ENCODE measurements at regions not wholly inside any gene's neighbourhood (a gene's known extent, or its start where the extent isn't known, plus 50 kb on each side); places are given as distances from the start of the nearest gene placed in this dataset.

GRCh38 chr12:67014642-67015041, 254.5 kb upstream of the CAND1 start:
- TF ChIP-seq POLR2A (IDR thresholded peaks at IDR 0.05): no peak
- TF ChIP-seq, protein P1, sequence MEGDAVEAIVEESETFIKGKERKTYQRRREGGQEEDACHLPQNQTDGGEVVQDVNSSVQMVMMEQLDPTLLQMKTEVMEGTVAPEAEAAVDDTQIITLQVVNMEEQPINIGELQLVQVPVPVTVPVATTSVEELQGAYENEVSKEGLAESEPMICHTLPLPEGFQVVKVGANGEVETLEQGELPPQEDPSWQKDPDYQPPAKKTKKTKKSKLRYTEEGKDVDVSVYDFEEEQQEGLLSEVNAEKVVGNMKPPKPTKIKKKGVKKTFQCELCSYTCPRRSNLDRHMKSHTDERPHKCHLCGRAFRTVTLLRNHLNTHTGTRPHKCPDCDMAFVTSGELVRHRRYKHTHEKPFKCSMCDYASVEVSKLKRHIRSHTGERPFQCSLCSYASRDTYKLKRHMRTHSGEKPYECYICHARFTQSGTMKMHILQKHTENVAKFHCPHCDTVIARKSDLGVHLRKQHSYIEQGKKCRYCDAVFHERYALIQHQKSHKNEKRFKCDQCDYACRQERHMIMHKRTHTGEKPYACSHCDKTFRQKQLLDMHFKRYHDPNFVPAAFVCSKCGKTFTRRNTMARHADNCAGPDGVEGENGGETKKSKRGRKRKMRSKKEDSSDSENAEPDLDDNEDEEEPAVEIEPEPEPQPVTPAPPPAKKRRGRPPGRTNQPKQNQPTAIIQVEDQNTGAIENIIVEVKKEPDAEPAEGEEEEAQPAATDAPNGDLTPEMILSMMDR (IDR thresholded peaks at IDR 0.05): no peak
- no peak for TF ChIP-seq EP300 (IDR thresholded peaks at IDR 0.05)

Measured in stomach (tissue), 4 donors.